ENCODE measurements at regions not wholly inside any gene's neighbourhood (a gene's known extent, or its start where the extent isn't known, plus 50 kb on each side); places are given as distances from the start of the nearest gene placed in this dataset.
"Not testable (repeated sequence)": the region's sequence is repeated elsewhere in the genome, so short reads cannot be mapped to it uniquely, and the experiment has no call there.

DNA sequence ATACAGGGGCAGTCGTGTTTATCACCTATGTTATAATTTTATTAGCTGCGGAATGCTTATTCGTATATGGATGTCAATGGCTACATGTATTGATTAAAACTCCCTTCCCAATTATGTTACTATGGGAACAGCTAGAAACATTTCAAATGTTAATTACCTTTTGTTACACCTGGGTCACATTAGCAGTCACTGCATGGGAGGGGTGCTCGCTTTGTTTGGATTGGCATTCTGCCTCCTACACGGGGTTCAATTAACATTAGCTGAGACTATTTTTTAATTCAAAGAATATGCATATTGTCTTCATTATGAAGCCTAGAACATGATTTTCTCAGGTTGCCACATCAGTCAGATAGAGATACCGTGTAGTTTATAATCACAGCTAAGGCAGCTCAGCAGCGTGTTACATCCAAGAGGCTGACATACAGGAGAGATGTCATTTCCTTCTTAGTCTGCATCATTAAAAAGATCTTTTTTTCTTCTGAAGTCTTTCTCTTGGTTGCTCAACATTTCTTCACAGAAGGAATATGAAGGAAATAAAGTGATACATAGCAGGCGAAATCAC is 76.2 kb upstream of the RPS6KA2 start:
- 61 to 63% methylated on average over 8 of the region's 8 CpGs for WGBS, 2 donors
- no peak overlapping the region for H3K27ac ChIP-seq (ENCODE audit: low read depth in 1 of 2, low read length in 2 of 2)
- DNase-seq (no peak), ATAC-seq (ENCODE audit: low FRiP score) (no peak)
- no peak overlapping the region for H3K4me3 ChIP-seq (ENCODE audit: low read length in 2 of 2)
- intact Hi-C loops (cut with DNase I): no loop called here
- H3K27me3 ChIP-seq (ENCODE audit: control insufficient read depth in 1 of 2, insufficient read depth in 2 of 2, low read length in 1 of 2): no peaks in the 10 kb centered on the region
- no peaks in the 10 kb centered on the region for H3K4me1 ChIP-seq (ENCODE audit: control insufficient read depth in 1 of 2, insufficient read depth in 2 of 2, low read length in 2 of 2)
- H3K36me3 ChIP-seq (ENCODE audit: control insufficient read depth in 1 of 2, insufficient read depth in 2 of 2, low read length in 1 of 2): no peaks in the 10 kb centered on the region
- H3K9me3 ChIP-seq (ENCODE audit: control insufficient read depth, low read length): peaks cover 1% of the 10 kb centered on the region

DNA sequence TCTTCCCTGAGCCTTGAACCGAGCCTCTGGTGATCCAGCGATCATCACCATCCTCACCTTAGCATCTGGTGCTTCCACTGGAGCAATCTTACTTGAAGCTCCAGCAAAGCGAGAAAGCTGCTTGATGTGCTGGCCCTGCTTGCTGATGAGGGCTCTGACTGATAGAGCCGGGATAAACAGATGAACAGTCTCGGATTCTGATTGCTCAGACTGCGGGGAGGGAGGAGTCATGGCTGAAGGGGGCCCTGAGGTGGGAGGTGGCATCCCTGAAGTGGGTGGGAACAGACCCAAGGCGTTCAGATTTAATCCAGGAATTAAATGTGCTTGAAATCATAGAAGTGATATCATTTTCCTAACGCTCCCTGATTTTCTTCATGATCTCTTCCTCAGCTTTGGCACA is 74.4 kb upstream of the RPS6KA2 start:
- ATAC-seq (ENCODE audit: low FRiP score); intact Hi-C loops (cut with DNase I); H3K36me3 ChIP-seq (ENCODE audit: control insufficient read depth in 1 of 2, insufficient read depth in 2 of 2, low read length in 1 of 2); DNase-seq; H3K4me3 ChIP-seq (ENCODE audit: low read length in 2 of 2); H3K27ac ChIP-seq (ENCODE audit: low read depth in 1 of 2, low read length in 2 of 2); H3K27me3 ChIP-seq (ENCODE audit: control insufficient read depth in 1 of 2, insufficient read depth in 2 of 2, low read length in 1 of 2); H3K9me3 ChIP-seq (ENCODE audit: control insufficient read depth, low read length); H3K4me1 ChIP-seq (ENCODE audit: control insufficient read depth in 1 of 2, insufficient read depth in 2 of 2, low read length in 2 of 2): not testable (repeated sequence)
- 79 to 81% methylated on average over 8 of the region's 8 CpGs for WGBS, 2 donors

DNA sequence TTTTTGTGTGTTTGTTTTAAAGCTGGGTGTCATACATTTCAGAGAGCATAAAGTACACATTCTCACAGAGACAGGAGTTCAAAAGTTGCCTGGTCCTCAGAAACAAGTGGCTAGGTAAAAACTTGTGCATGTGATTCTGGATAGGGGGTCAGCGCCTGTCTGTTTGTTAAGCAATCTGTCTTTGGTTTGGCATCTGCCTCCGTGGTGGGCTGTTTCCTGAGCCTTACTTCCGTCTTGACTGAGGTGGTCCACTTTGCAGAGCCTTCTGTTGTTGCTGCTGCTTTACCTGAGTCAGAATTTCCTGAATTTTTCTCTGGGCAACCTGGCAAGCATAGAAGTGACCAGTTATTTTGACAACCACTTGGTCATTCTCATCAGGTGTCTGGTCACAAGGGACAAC is 73.8 kb upstream of the RPS6KA2 start:
- intact Hi-C loops (cut with DNase I): not testable (repeated sequence)

DNA sequence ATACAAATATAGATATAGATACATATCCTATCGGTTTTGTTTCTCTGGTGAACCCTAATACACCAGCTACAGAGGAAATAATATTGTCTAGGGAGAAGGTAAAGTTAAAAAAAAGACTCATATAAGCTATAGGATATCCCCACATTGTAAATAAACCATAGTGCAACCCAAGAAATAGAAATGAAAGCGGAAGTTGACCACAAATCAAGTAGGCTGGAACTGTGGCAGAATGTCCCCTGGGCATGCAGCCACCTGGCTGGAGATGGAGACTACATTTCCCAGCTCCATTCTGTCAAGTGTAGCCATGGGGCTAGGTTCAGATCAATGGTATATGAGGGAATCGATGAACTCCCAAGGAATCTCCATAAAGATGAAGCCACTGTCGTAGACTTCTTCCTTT is 70.1 kb upstream of the RPS6KA2 start:
- Histone ChIP-seq H3K4me3 (ENCODE audit: low read length in 2 of 2) (no peak overlapping the region), H3K27ac (ENCODE audit: low read depth in 1 of 2, low read length in 2 of 2) (no peak overlapping the region), H3K4me1 (ENCODE audit: control insufficient read depth in 1 of 2, insufficient read depth in 2 of 2, low read length in 2 of 2) (no peaks in the 10 kb centered on the region), H3K9me3 (ENCODE audit: control insufficient read depth, low read length) (peaks cover 1% of the 10 kb centered on the region), H3K27me3 (ENCODE audit: control insufficient read depth in 1 of 2, insufficient read depth in 2 of 2, low read length in 1 of 2) (no peaks in the 10 kb centered on the region), H3K36me3 (ENCODE audit: control insufficient read depth in 1 of 2, insufficient read depth in 2 of 2, low read length in 1 of 2) (no peaks in the 10 kb centered on the region)
- DNase-seq (no peak), ATAC-seq (ENCODE audit: low FRiP score) (no peak)
- 77 to 93% methylated on average over 4 of the region's 4 CpGs for WGBS, 2 donors
- intact Hi-C loops (cut with DNase I): no loop called here

More for the DNA sequence above, 73.8 kb upstream of the RPS6KA2 start:
- H3K9me3 ChIP-seq (ENCODE audit: control insufficient read depth, low read length); H3K4me3 ChIP-seq (ENCODE audit: low read length in 2 of 2); ATAC-seq (ENCODE audit: low FRiP score); H3K4me1 ChIP-seq (ENCODE audit: control insufficient read depth in 1 of 2, insufficient read depth in 2 of 2, low read length in 2 of 2); H3K36me3 ChIP-seq (ENCODE audit: control insufficient read depth in 1 of 2, insufficient read depth in 2 of 2, low read length in 1 of 2); H3K27me3 ChIP-seq (ENCODE audit: control insufficient read depth in 1 of 2, insufficient read depth in 2 of 2, low read length in 1 of 2); H3K27ac ChIP-seq (ENCODE audit: low read depth in 1 of 2, low read length in 2 of 2); DNase-seq: not testable (repeated sequence)
- 16 to 45% methylated on average over 3 of the region's 3 CpGs for WGBS, 2 donors

DNA sequence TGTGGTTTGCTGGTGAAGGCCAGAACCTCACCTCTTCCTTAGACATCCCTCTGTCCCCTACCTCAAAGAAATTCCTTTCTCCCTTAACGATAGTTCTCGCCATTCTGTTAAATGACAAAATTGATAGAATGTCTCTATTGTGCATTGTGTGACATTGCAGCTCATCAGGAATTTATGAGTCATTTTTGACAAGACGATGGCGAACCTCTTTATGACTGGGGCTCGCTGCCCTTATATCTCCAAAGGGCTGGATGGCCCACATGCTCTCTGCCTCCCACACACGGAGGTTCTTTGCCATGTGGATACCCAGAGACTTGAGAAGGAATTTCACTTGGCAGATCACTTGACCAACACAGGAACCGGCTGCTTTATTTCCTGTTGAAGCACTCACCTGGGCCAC is 66.8 kb upstream of the RPS6KA2 start:
- no peak overlapping the region for H3K27ac ChIP-seq (ENCODE audit: low read depth in 1 of 2, low read length in 2 of 2)
- no peak overlapping the region for H3K4me3 ChIP-seq (ENCODE audit: low read length in 2 of 2)
- H3K4me1 ChIP-seq (ENCODE audit: control insufficient read depth in 1 of 2, insufficient read depth in 2 of 2, low read length in 2 of 2): no peaks in the 10 kb centered on the region
- DNase-seq (no peak), ATAC-seq (ENCODE audit: low FRiP score) (no peak)
- peaks cover 1% of the 10 kb centered on the region for H3K9me3 ChIP-seq (ENCODE audit: control insufficient read depth, low read length)
- 93 to 95% methylated on average over 7 of the region's 7 CpGs for WGBS, 2 donors
- H3K27me3 ChIP-seq (ENCODE audit: control insufficient read depth in 1 of 2, insufficient read depth in 2 of 2, low read length in 1 of 2): no peaks in the 10 kb centered on the region
- H3K36me3 ChIP-seq (ENCODE audit: control insufficient read depth in 1 of 2, insufficient read depth in 2 of 2, low read length in 1 of 2): no peaks in the 10 kb centered on the region
- intact Hi-C loops (cut with DNase I): loop anchor here (5.0 kb wide), 2 partner anchors 67 to 237 kb away; partner anchors contain the start of gene RPS6KA2 (in 1 of the 2)

DNA sequence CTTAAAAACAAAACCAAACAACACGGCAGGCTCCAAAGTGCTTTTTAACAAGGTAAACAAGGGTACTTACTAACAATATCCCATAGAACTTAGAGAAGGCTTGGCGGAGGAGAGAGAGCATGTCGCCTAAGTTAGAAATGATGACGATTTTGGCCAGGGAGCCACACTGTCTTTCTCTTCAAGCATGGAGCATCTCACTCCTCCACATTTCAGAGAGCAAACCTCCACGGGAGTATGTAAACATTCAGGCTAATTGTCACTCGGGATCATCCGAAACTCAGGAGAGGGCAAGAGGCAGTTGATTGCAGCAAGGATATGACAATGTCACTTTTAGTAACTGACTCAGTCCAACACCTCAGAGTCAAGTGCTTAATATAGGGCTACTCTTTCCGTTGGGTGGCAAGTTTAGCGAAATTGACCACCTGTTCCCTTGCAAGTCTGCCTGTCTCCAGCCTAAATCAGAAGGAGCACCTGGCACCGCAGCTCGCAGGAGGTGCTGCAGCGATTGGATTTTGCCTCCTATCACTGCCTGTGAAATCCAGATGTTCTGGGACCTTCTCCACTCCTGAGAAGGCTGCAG is 65.8 kb upstream of the RPS6KA2 start:
- Histone ChIP-seq H3K27ac (ENCODE audit: low read depth in 1 of 2, low read length in 2 of 2) (no peak overlapping the region), H3K27me3 (ENCODE audit: control insufficient read depth in 1 of 2, insufficient read depth in 2 of 2, low read length in 1 of 2) (no peaks in the 10 kb centered on the region), H3K36me3 (ENCODE audit: control insufficient read depth in 1 of 2, insufficient read depth in 2 of 2, low read length in 1 of 2) (no peaks in the 10 kb centered on the region), H3K4me1 (ENCODE audit: control insufficient read depth in 1 of 2, insufficient read depth in 2 of 2, low read length in 2 of 2) (no peaks in the 10 kb centered on the region), H3K9me3 (ENCODE audit: control insufficient read depth, low read length) (no peaks in the 10 kb centered on the region), H3K4me3 (ENCODE audit: low read length in 2 of 2) (no peak overlapping the region)
- 92 to 94% methylated on average over 12 of the region's 12 CpGs for WGBS, 2 donors
- intact Hi-C loops (cut with DNase I): loop anchor here (5.0 kb wide), 2 partner anchors 66 to 236 kb away; partner anchors contain the start of gene RPS6KA2 (in 1 of the 2)
- DNase-seq: no peak
- no peak for ATAC-seq (ENCODE audit: low FRiP score)

DNA sequence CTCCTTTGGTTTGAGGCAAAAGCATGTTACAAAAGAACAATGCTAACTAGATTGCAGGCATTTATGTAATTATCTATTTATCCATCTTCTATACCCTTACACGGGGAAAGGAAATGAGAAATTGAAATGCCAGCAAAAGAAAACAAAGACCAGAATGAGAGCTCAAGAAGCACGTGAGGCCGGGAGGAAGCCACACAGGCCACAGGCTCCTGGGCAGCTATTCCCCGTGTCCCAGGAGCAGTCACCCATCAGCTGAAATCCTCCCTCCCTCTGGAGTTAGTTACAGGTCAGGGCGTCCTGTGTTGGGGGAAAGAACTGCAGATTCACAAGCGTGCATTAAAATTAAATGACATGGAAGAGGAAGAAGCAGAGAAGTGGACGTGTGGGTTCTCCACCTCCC is 64.7 kb upstream of the RPS6KA2 start:
- intact Hi-C loops (cut with DNase I): loop anchor here (5.0 kb wide), 2 partner anchors 64 to 234 kb away; partner anchors contain the start of gene RPS6KA2 (in 1 of the 2)
- no peaks in the 10 kb centered on the region for H3K27me3 ChIP-seq (ENCODE audit: control insufficient read depth in 1 of 2, insufficient read depth in 2 of 2, low read length in 1 of 2)
- H3K9me3 ChIP-seq (ENCODE audit: control insufficient read depth, low read length): no peaks in the 10 kb centered on the region
- H3K36me3 ChIP-seq (ENCODE audit: control insufficient read depth in 1 of 2, insufficient read depth in 2 of 2, low read length in 1 of 2): no peaks in the 10 kb centered on the region
- no peak overlapping the region for H3K27ac ChIP-seq (ENCODE audit: low read depth in 1 of 2, low read length in 2 of 2)
- 69% methylated on average over 7 of the region's 7 CpGs for WGBS, 2 donors
- DNase-seq (no peak), ATAC-seq (ENCODE audit: low FRiP score) (no peak)
- H3K4me3 ChIP-seq (ENCODE audit: low read length in 2 of 2): no peak overlapping the region
- no peaks in the 10 kb centered on the region for H3K4me1 ChIP-seq (ENCODE audit: control insufficient read depth in 1 of 2, insufficient read depth in 2 of 2, low read length in 2 of 2)

DNA sequence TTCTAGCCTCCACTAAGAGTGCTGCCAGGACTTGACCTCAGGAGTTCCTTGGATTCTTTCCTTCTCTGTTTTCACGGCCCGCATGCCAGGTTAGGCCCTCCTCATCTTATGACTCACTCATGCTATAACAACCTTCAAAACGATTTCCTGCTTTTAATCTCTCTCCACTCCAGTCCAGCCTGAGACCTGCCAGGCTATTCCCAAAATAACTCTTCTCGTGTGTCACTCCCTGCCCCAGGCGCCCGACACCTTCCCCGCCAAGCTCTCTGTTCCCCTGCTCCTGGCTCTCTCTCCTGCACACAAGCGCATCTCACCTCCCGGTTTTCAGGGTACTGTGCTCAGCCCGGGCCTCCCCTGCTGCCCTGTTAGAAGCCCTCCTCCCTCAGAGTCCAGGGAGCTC is 64.1 kb upstream of the RPS6KA2 start:
- no peaks in the 10 kb centered on the region for H3K9me3 ChIP-seq (ENCODE audit: control insufficient read depth, low read length)
- no peak overlapping the region for H3K4me3 ChIP-seq (ENCODE audit: low read length in 2 of 2)
- no peak overlapping the region for H3K27ac ChIP-seq (ENCODE audit: low read depth in 1 of 2, low read length in 2 of 2)
- H3K4me1 ChIP-seq (ENCODE audit: control insufficient read depth in 1 of 2, insufficient read depth in 2 of 2, low read length in 2 of 2): no peaks in the 10 kb centered on the region
- intact Hi-C loops (cut with DNase I): loop anchor here (5.0 kb wide), 2 partner anchors 64 to 234 kb away; partner anchors contain the start of gene RPS6KA2 (in 1 of the 2)
- DNase-seq (peak in 1 of 2 donors; percentile 59), ATAC-seq (ENCODE audit: low FRiP score) (no peak)
- WGBS, 2 donors: 2 to 7% methylated on average over 10 of the region's 10 CpGs
- H3K27me3 ChIP-seq (ENCODE audit: control insufficient read depth in 1 of 2, insufficient read depth in 2 of 2, low read length in 1 of 2): no peaks in the 10 kb centered on the region
- H3K36me3 ChIP-seq (ENCODE audit: control insufficient read depth in 1 of 2, insufficient read depth in 2 of 2, low read length in 1 of 2): no peaks in the 10 kb centered on the region

DNA sequence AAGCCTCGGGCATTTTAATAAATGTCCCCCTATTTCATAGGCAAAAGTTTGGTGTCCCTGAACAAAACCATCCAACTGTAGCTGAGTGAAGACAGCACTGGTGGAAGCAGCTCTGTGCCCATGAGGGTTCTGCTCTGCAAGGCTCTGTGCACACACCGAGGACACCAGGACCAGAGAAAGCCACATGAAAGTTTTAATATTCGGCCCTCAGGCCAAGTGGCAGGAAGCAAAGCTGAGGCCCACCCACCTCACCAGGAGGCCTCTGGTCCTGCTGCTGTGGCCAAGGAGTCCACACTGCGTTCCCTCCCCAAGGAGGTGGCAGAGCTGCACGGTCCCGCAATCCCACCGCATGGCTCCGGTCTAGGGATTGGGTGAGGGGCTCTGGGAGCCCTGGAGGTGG is 62.6 kb upstream of the RPS6KA2 start:
- H3K9me3 ChIP-seq (ENCODE audit: control insufficient read depth, low read length): no peaks in the 10 kb centered on the region
- no peak for DNase-seq
- H3K27me3 ChIP-seq (ENCODE audit: control insufficient read depth in 1 of 2, insufficient read depth in 2 of 2, low read length in 1 of 2): no peaks in the 10 kb centered on the region
- no peak for ATAC-seq (ENCODE audit: low FRiP score)
- intact Hi-C loops (cut with DNase I): loop anchor here (5.0 kb wide), 2 partner anchors 62 to 232 kb away; partner anchors contain the start of gene RPS6KA2 (in 1 of the 2)
- no peak overlapping the region for H3K27ac ChIP-seq (ENCODE audit: low read depth in 1 of 2, low read length in 2 of 2)
- WGBS, 2 donors: 94 to 98% methylated on average over 8 of the region's 8 CpGs
- H3K36me3 ChIP-seq (ENCODE audit: control insufficient read depth in 1 of 2, insufficient read depth in 2 of 2, low read length in 1 of 2): no peaks in the 10 kb centered on the region
- H3K4me3 ChIP-seq (ENCODE audit: low read length in 2 of 2): no peak overlapping the region
- H3K4me1 ChIP-seq (ENCODE audit: control insufficient read depth in 1 of 2, insufficient read depth in 2 of 2, low read length in 2 of 2): no peaks in the 10 kb centered on the region

Data from aorta (tissue), 5 donors.